ENCODE measurements at regions not wholly inside any gene's neighbourhood (a gene's known extent, or its start where the extent isn't known, plus 50 kb on each side); places are given as distances from the start of the nearest gene placed in this dataset.

GRCh38 chr7:130937830-130938229, 203.8 kb upstream of the KLF14 start:
- no peak for TF ChIP-seq CTCF (conservative IDR thresholded peaks at IDR 0.05 in 1 of 2, IDR thresholded peaks at IDR 0.05 in 1 of 2; ENCODE audit: low read depth in 1 of 2, low read length in 2 of 2)
- no peak for TF ChIP-seq EZH2 (IDR thresholded peaks at IDR 0.05; ENCODE audit: low read length, missing control alignments)
